GM13976 (cell line): ENCODE measurements at regions not wholly inside any gene's neighbourhood (a gene's known extent, or its start where the extent isn't known, plus 50 kb on each side); places are given as distances from the start of the nearest gene placed in this dataset.
A peak's percentile ranks its signal among the peaks of the same experiment; 100 is the strongest.

Source experiments
- DNase-seq: peaks from one replicate; pipeline ENCODE4 v3.0.0; 2012; ENCODE audit warnings: low spot score
- CTCF ChIP-seq: IDR thresholded peaks from 2 replicates; pipeline ENCODE4 v1.5.1; 2012; ENCODE audit warnings: borderline replicate concordance, mild to moderate bottlenecking; ENCODE audit not compliant: insufficient read depth; ENCODE audit errors: extremely low read depth, missing control alignments, control extremely low read depth
- in situ Hi-C: fragments of 300-500 bp; cut with MboI; formaldehyde crosslinking; loops from one replicate; pipeline ENCODE4 v1.12.0; 2022; ENCODE audit warnings: low sequenced_read_pairs, mixed read lengths, inconsistent platforms; ENCODE audit not compliant: unreplicated experiment

- in situ Hi-C loops = no loop called here
- TF ChIP-seq CTCF = no peak
- no peak for DNase-seq
Observed at GRCh38 chr21:14830307-14830706, 234.5 kb downstream of the NRIP1 start.

GRCh38 chr21:14829685-14830084, 235.1 kb downstream of the NRIP1 start:
- no peak for DNase-seq
- TF ChIP-seq CTCF = no peak
- in situ Hi-C loops = no loop called here

- in situ Hi-C loops = no loop called here
- TF ChIP-seq CTCF = no peak
- DNase-seq = no peak
Observed at GRCh38 chr21:14827468-14827867, 237.3 kb downstream of the NRIP1 start.

- TF ChIP-seq CTCF = no peak
- DNase-seq = peak; percentile 17
- in situ Hi-C loops = no loop called here
Observed at GRCh38 chr21:14826630-14827029, 238.2 kb downstream of the NRIP1 start.

GRCh38 chr21:14825514-14825974, 239.3 kb downstream of the NRIP1 start:
- TF ChIP-seq CTCF = no peak
- peak; percentile 47 for DNase-seq
- in situ Hi-C loops = no loop called here

- no peak for TF ChIP-seq CTCF
- DNase-seq = no peak
- in situ Hi-C loops = no loop called here
Observed at GRCh38 chr21:14824126-14824525, 240.7 kb downstream of the NRIP1 start.

GRCh38 chr21:14817311-14817710, 247.5 kb downstream of the NRIP1 start:
- in situ Hi-C loops = no loop called here
- no peak for DNase-seq
- no peak for TF ChIP-seq CTCF
